ENCODE measurements at regions not wholly inside any gene's neighbourhood (a gene's known extent, or its start where the extent isn't known, plus 50 kb on each side); places are given as distances from the start of the nearest gene placed in this dataset.
A peak's percentile ranks its signal among the peaks of the same experiment; 100 is the strongest.

- H3K4me3 ChIP-seq (replicated peaks in 1 of 3): no peak overlapping the region
- no peaks in the 10 kb centered on the region for H3K36me3 ChIP-seq
- TF ChIP-seq CTCF (IDR thresholded peaks at IDR 0.05): no peak
- no peak for TF ChIP-seq POLR2A (IDR thresholded peaks at IDR 0.05)
- no peak for DNase-seq
- no peaks in the 10 kb centered on the region for H3K27me3 ChIP-seq
- no peak overlapping the region for H3K27ac ChIP-seq
- intact Hi-C loops (cut with DNase I): no loop called here
- H3K9me3 ChIP-seq: no peaks in the 10 kb centered on the region
- no peaks in the 10 kb centered on the region for H3K4me1 ChIP-seq
Observed at GRCh38 chrX:39253551-39253950, 452.3 kb downstream of the MID1IP1 start.

- no peak for DNase-seq
- H3K9me3 ChIP-seq: no peaks in the 10 kb centered on the region
- no peak overlapping the region for H3K4me3 ChIP-seq (replicated peaks in 1 of 3)
- TF ChIP-seq CTCF (IDR thresholded peaks at IDR 0.05): no peak
- TF ChIP-seq POLR2A (IDR thresholded peaks at IDR 0.05): no peak
- intact Hi-C loops (cut with DNase I): no loop called here
- H3K36me3 ChIP-seq: no peaks in the 10 kb centered on the region
- H3K27me3 ChIP-seq: no peaks in the 10 kb centered on the region
- WGBS, 2 donors: 89 to 100% methylated on average over 1 of the region's 1 CpG
- no peaks in the 10 kb centered on the region for H3K4me1 ChIP-seq
- no peak overlapping the region for H3K27ac ChIP-seq
Observed at GRCh38 chrX:39258331-39258730, 457.1 kb downstream of the MID1IP1 start.

- no peak overlapping the region for H3K4me3 ChIP-seq (replicated peaks in 1 of 3)
- no peaks in the 10 kb centered on the region for H3K9me3 ChIP-seq
- no peaks in the 10 kb centered on the region for H3K4me1 ChIP-seq
- H3K36me3 ChIP-seq: no peaks in the 10 kb centered on the region
- 98% methylated on average over 3 of the region's 3 CpGs for WGBS, 2 donors
- TF ChIP-seq POLR2A (IDR thresholded peaks at IDR 0.05) (no peak), CTCF (IDR thresholded peaks at IDR 0.05) (no peak)
- intact Hi-C loops (cut with DNase I): no loop called here
- H3K27ac ChIP-seq: no peak overlapping the region
- no peaks in the 10 kb centered on the region for H3K27me3 ChIP-seq
- no peak for DNase-seq
Observed at GRCh38 chrX:39260965-39261364, 459.7 kb downstream of the MID1IP1 start.

- H3K27ac ChIP-seq: no peak overlapping the region
- no peaks in the 10 kb centered on the region for H3K27me3 ChIP-seq
- no peaks in the 10 kb centered on the region for H3K36me3 ChIP-seq
- no peak overlapping the region for H3K4me3 ChIP-seq (replicated peaks in 1 of 3)
- no peak for TF ChIP-seq POLR2A (IDR thresholded peaks at IDR 0.05)
- TF ChIP-seq CTCF (IDR thresholded peaks at IDR 0.05): peak in 4 of 6 experiments; percentile 19 to 51 (median 44)
- peak in 1 of 2 donors; percentile 1 for DNase-seq
- intact Hi-C loops (cut with DNase I): no loop called here
- 42 to 64% methylated on average over 1 of the region's 1 CpG for WGBS, 2 donors
- no peaks in the 10 kb centered on the region for H3K9me3 ChIP-seq
- H3K4me1 ChIP-seq: no peaks in the 10 kb centered on the region
Observed at GRCh38 chrX:39261446-39262147, 460.3 kb downstream of the MID1IP1 start.

- H3K27me3 ChIP-seq: no peaks in the 10 kb centered on the region
- no peaks in the 10 kb centered on the region for H3K9me3 ChIP-seq
- intact Hi-C loops (cut with DNase I): no loop called here
- DNase-seq: peak; percentile 36 to 42
- no peak overlapping the region for H3K27ac ChIP-seq
- TF ChIP-seq CTCF (IDR thresholded peaks at IDR 0.05) (no peak), POLR2A (IDR thresholded peaks at IDR 0.05) (no peak)
- H3K4me1 ChIP-seq: no peaks in the 10 kb centered on the region
- no peak overlapping the region for H3K4me3 ChIP-seq (replicated peaks in 1 of 3)
- 25 to 61% methylated on average over 1 to 2 of the region's 2 CpGs for WGBS, 2 donors
- H3K36me3 ChIP-seq: no peaks in the 10 kb centered on the region
Observed at GRCh38 chrX:39262641-39263040, 461.4 kb downstream of the MID1IP1 start.

Data from thyroid gland (tissue), 4 donors.